ENCODE measurements at regions not wholly inside any gene's neighbourhood (a gene's known extent, or its start where the extent isn't known, plus 50 kb on each side); places are given as distances from the start of the nearest gene placed in this dataset.

DNA sequence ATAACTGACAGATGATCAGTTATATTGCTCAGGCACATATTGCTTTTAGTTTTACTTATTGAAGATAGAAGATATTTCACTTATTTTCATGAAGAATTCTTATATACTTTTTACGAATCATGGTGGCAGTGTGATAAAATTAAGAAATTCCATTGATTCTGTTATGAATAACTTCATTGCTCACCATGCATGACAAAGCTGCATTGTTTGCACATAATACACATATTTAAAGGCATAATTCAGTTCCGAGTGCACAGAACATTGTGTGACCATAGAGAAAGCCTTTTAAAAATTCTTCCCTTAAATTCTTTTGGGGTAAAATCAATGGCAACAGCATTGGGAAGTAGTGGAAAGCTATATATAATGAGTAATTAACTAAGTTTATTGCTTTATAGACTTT lies 82.5 kb upstream of the NAALADL2 start:
- no peak for DNase-seq (ENCODE audit: low spot score)

DNA sequence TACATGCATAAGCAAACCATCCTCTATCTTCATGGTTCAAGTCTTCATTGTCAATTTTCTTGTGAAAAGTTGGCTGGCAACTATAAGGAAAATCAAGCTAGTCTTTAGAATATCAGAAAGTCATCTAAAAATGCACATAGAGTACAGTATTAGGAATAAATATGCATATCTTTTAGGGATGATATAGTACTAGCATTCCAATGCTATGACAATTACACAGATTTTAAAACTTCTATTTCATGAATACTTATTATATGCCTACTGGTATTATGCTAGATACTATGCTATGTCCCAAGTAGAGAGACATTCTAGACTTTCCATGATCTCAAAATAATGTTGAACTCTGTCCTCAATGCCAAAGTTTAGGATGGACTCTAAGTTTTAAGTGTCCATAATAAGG lies 81.3 kb upstream of the NAALADL2 start:
- no peak for DNase-seq (ENCODE audit: low spot score)

- no peak for DNase-seq (ENCODE audit: low spot score)
These were observed 75.6 kb upstream of the NAALADL2 start for GRCh38 chr3:174783502-174783901.

DNA sequence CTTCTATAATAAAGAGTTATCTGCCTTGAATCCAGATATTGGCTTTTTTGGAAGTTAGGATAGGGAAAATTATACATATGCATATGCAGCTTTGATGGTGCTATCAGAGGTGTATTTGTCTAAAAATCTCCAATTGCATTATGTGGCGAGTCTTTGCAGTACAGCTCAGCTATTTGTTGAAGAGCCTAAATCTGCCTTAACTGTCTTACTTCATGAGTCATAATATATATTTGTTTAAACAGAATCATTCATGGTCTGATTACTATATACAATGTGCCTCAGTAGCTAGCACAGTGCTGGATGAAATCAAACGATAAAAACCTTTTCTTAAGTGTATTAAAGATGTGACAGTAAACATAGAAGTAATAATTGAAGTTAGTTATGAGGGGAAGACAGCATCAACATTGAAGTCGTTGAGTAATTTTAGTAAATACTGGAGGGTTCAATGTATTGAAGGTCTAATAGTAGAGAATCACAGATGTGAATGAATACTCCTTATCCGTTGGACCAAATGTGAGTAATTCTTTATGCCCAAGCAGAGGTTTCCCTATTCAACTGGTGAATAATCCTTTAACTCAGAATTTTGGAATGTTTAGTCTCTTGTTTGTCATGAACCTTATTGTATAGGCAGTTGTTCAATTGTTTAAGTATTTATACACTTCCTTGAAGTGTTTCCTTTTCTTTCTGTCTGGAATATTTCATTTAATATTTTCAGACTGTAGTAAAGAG lies 74.8 kb upstream of the NAALADL2 start:
- no peak for DNase-seq (ENCODE audit: low spot score)

DNA sequence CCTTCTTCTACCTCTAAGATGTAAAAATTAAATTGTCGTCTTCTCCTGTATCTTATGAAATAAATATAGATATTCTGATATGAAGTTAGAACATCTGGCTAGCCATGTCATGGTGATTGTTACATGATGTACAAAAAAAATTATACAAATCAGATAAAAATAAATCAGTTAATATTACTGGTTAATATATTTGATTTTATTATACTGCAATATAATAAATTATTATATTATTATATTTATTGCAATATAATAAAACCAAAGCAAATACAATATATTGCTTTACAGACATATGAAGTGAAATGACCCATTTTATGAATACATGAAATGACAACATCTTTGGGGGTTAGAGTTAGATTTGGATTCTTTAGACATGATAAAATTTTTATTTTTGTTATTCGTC lies 72.3 kb upstream of the NAALADL2 start:
- DNase-seq (ENCODE audit: low spot score) = no peak

DNA sequence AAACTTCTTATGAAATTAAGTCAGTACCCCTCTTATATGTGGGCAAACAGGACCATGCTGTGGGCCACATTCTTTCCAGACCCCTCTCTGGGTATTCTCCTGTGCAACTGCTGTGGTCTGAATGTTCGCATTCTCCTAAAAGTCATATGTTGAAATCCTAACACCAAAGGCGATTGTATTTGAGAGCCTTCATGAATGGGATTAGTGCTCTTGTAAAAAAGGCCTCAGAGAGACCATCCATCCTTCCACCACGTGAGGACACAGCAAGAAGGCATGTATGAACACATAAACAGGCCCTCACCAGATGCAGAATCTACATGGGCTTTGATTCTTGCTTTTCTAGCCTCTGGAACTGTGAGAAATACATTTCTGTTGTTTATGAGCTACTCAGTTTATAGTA lies 68.0 kb upstream of the NAALADL2 start:
- DNase-seq (ENCODE audit: low spot score) = no peak

DNA sequence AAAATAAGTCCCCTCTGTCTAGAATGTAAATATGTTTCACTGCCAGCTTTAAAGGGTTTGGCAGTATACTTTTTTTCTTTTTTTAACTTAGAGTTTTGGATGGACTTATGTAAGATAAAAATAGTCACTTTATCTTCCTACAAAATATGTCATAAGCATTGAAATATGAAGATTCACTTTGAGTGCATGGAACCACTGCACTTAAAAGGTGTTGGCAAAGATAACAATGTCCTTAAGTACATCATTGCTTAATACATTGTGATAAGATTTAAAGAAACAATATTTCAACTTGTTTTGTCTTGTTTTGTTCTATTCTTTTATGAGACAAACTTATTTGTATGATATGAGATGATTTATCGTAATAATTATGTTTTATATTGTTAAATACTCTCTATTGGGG lies 66.3 kb upstream of the NAALADL2 start:
- no peak for DNase-seq (ENCODE audit: low spot score)

All from putamen (tissue), 1 donor.